D721Med (cell line): ENCODE measurements at regions not wholly inside any gene's neighbourhood (a gene's known extent, or its start where the extent isn't known, plus 50 kb on each side); places are given as distances from the start of the nearest gene placed in this dataset.

ENCODE experiments used
- DNase-seq: peaks from one replicate; pipeline ENCODE4 v3.0.0; 2011; ENCODE audit warnings: low spot score; ENCODE audit not compliant: insufficient read length
- FAIRE-seq: peaks from 2 replicates; lab custom pipeline; 2011; peaks lifted over from hg19 to GRCh38; lab: Jason Lieb, UNC
- CTCF ChIP-seq: IDR thresholded peaks from 2 replicates; pipeline ENCODE4 v1.5.1; 2012; ENCODE audit warnings: mild to moderate bottlenecking, control low read depth; ENCODE audit not compliant: insufficient read depth; ENCODE audit errors: missing control alignments

- DNase-seq = no peak
- TF ChIP-seq CTCF = no peak
- FAIRE-seq = no peak
These were observed 60.3 kb downstream of the CHRD start for GRCh38 chr3:184440151-184440550.

- FAIRE-seq (no peak), DNase-seq (no peak)
- TF ChIP-seq CTCF = no peak
These were observed 61.5 kb downstream of the CHRD start for GRCh38 chr3:184441202-184441900.

GRCh38 chr3:184443364-184443763, 63.5 kb downstream of the CHRD start:
- no peak for TF ChIP-seq CTCF
- DNase-seq (no peak), FAIRE-seq (no peak)

GRCh38 chr3:184443831-184444230, 64.0 kb downstream of the CHRD start:
- no peak for TF ChIP-seq CTCF
- FAIRE-seq = no peak
- no peak for DNase-seq

GRCh38 chr3:184448321-184449160, 68.7 kb downstream of the CHRD start:
- no peak for FAIRE-seq
- DNase-seq = no peak
- TF ChIP-seq CTCF = no peak

- no peak for FAIRE-seq
- no peak for TF ChIP-seq CTCF
- no peak for DNase-seq
These were observed 69.3 kb downstream of the CHRD start for GRCh38 chr3:184449161-184449515.

GRCh38 chr3:184450547-184450946, 70.7 kb downstream of the CHRD start:
- FAIRE-seq (no peak), DNase-seq (no peak)
- no peak for TF ChIP-seq CTCF
